ENCODE measurements at regions not wholly inside any gene's neighbourhood (a gene's known extent, or its start where the extent isn't known, plus 50 kb on each side); places are given as distances from the start of the nearest gene placed in this dataset.

- DNase-seq (ENCODE audit: low spot score): no peak
Measured at GRCh38 chr3:144073698-144074097, 102.1 kb downstream of the DIPK2A start.

- no peak for DNase-seq (ENCODE audit: low spot score)
Measured at GRCh38 chr3:144079634-144080033, 108.0 kb downstream of the DIPK2A start.

GRCh38 chr3:144084929-144085328 is 113.3 kb downstream of the DIPK2A start:
- no peak for DNase-seq (ENCODE audit: low spot score)

- DNase-seq (ENCODE audit: low spot score): peak; percentile 53
Measured at GRCh38 chr3:144085964-144086363, 114.3 kb downstream of the DIPK2A start.

- DNase-seq (ENCODE audit: low spot score): no peak
Measured at GRCh38 chr3:144096016-144096415, 124.4 kb downstream of the DIPK2A start.

GRCh38 chr3:144097163-144097562 is 125.5 kb downstream of the DIPK2A start:
- DNase-seq (ENCODE audit: low spot score): no peak

- no peak for DNase-seq (ENCODE audit: low spot score)
Measured at GRCh38 chr3:144098691-144099090, 127.1 kb downstream of the DIPK2A start.

- no peak for DNase-seq (ENCODE audit: low spot score)
Measured at GRCh38 chr3:144102421-144102820, 130.8 kb downstream of the DIPK2A start.

- DNase-seq (ENCODE audit: low spot score): no peak
Measured at GRCh38 chr3:144104186-144104585, 132.6 kb downstream of the DIPK2A start.

- DNase-seq (ENCODE audit: low spot score): no peak
Measured at GRCh38 chr3:144104679-144105078, 133.1 kb downstream of the DIPK2A start.

- DNase-seq (ENCODE audit: low spot score): no peak
Measured at GRCh38 chr3:144105542-144105941, 133.9 kb downstream of the DIPK2A start.

GRCh38 chr3:144106970-144107369 is 135.3 kb downstream of the DIPK2A start:
- DNase-seq (ENCODE audit: low spot score): no peak

GRCh38 chr3:144107923-144108322 is 136.3 kb downstream of the DIPK2A start:
- no peak for DNase-seq (ENCODE audit: low spot score)

- DNase-seq (ENCODE audit: low spot score): no peak
Measured at GRCh38 chr3:144109944-144110343, 138.3 kb downstream of the DIPK2A start.

- DNase-seq (ENCODE audit: low spot score): no peak
Measured at GRCh38 chr3:144112036-144112435, 140.4 kb downstream of the DIPK2A start.

- no peak for DNase-seq (ENCODE audit: low spot score)
Measured at GRCh38 chr3:144112437-144112836, 140.8 kb downstream of the DIPK2A start.

GRCh38 chr3:144114767-144115166 is 143.1 kb downstream of the DIPK2A start:
- no peak for DNase-seq (ENCODE audit: low spot score)

GRCh38 chr3:144119633-144120032 is 148.0 kb downstream of the DIPK2A start:
- DNase-seq (ENCODE audit: low spot score): no peak

GRCh38 chr3:144121661-144122060 is 150.0 kb downstream of the DIPK2A start:
- no peak for DNase-seq (ENCODE audit: low spot score)

GRCh38 chr3:144127014-144127413 is 155.4 kb downstream of the DIPK2A start:
- DNase-seq (ENCODE audit: low spot score): no peak

GRCh38 chr3:144127700-144128099 is 156.1 kb downstream of the DIPK2A start:
- no peak for DNase-seq (ENCODE audit: low spot score)

- no peak for DNase-seq (ENCODE audit: low spot score)
Measured at GRCh38 chr3:144128108-144128892, 156.7 kb downstream of the DIPK2A start.

GRCh38 chr3:144129536-144130214 is 158.1 kb downstream of the DIPK2A start:
- DNase-seq (ENCODE audit: low spot score): no peak

GRCh38 chr3:144141074-144141473 is 169.5 kb downstream of the DIPK2A start:
- DNase-seq (ENCODE audit: low spot score): no peak

Data from COLO829 (cell line).